ENCODE measurements at regions not wholly inside any gene's neighbourhood (a gene's known extent, or its start where the extent isn't known, plus 50 kb on each side); places are given as distances from the start of the nearest gene placed in this dataset.
"Not testable (repeated sequence)": the region's sequence is repeated elsewhere in the genome, so short reads cannot be mapped to it uniquely, and the experiment has no call there.

- intact Hi-C loops (cut with DNase I), result no loop called here
- DNase-seq, result no peak
Observed at GRCh38 chr4:36568575-36568974, 287.2 kb downstream of the DTHD1 start.

GRCh38 chr4:36573441-36573840 is 292.0 kb downstream of the DTHD1 start:
- intact Hi-C loops (cut with DNase I), result no loop called here
- no peak for DNase-seq

GRCh38 chr4:36574816-36575215 is 293.4 kb downstream of the DTHD1 start:
- intact Hi-C loops (cut with DNase I), result no loop called here
- DNase-seq, result no peak

- intact Hi-C loops (cut with DNase I), result no loop called here
Observed at GRCh38 chr4:36582198-36582597, 300.8 kb downstream of the DTHD1 start.

GRCh38 chr4:36587909-36588472 is 306.6 kb downstream of the DTHD1 start:
- DNase-seq, result no peak
- intact Hi-C loops (cut with DNase I), result no loop called here

More at GRCh38 chr4:36582198-36582597, 300.8 kb downstream of the DTHD1 start:
- DNase-seq, result no peak

- intact Hi-C loops (cut with DNase I), result no loop called here
Observed at GRCh38 chr4:36590343-36590742, 308.9 kb downstream of the DTHD1 start.

GRCh38 chr4:36601864-36602495 is 320.6 kb downstream of the DTHD1 start:
- intact Hi-C loops (cut with DNase I), result no loop called here
- DNase-seq, result no peak

More at GRCh38 chr4:36590343-36590742, 308.9 kb downstream of the DTHD1 start:
- DNase-seq, result no peak

GRCh38 chr4:36609661-36610060 is 328.2 kb downstream of the DTHD1 start:
- intact Hi-C loops (cut with DNase I), result no loop called here
- DNase-seq, result no peak

GRCh38 chr4:36610628-36611027 is 329.2 kb downstream of the DTHD1 start:
- DNase-seq, result no peak
- intact Hi-C loops (cut with DNase I), result no loop called here

- intact Hi-C loops (cut with DNase I); DNase-seq: not testable (repeated sequence)
Observed at GRCh38 chr4:36613142-36613541, 331.7 kb downstream of the DTHD1 start.

- DNase-seq, result no peak
- intact Hi-C loops (cut with DNase I), result no loop called here
Observed at GRCh38 chr4:36614011-36614410, 332.6 kb downstream of the DTHD1 start.

- no peak for DNase-seq
Observed at GRCh38 chr4:36618102-36618501, 336.7 kb downstream of the DTHD1 start.

GRCh38 chr4:36624030-36624429 is 342.6 kb downstream of the DTHD1 start:
- no peak for DNase-seq
- intact Hi-C loops (cut with DNase I), result no loop called here

More at GRCh38 chr4:36618102-36618501, 336.7 kb downstream of the DTHD1 start:
- intact Hi-C loops (cut with DNase I), result no loop called here

GRCh38 chr4:36638273-36638811 is 356.9 kb downstream of the DTHD1 start:
- DNase-seq, result no peak
- intact Hi-C loops (cut with DNase I), result no loop called here

GRCh38 chr4:36640876-36641275 is 359.5 kb downstream of the DTHD1 start:
- no peak for DNase-seq
- intact Hi-C loops (cut with DNase I), result no loop called here

GRCh38 chr4:36651253-36651652 is 369.8 kb downstream of the DTHD1 start:
- intact Hi-C loops (cut with DNase I), result no loop called here
- DNase-seq, result no peak

GRCh38 chr4:36652857-36653256 is 371.4 kb downstream of the DTHD1 start:
- DNase-seq, result no peak
- intact Hi-C loops (cut with DNase I), result no loop called here

- no peak for DNase-seq
- intact Hi-C loops (cut with DNase I), result no loop called here
Observed at GRCh38 chr4:36665985-36666527, 384.6 kb downstream of the DTHD1 start.

- intact Hi-C loops (cut with DNase I), result no loop called here
Observed at GRCh38 chr4:36675436-36675835, 394.0 kb downstream of the DTHD1 start.

GRCh38 chr4:36676139-36677050 is 395.0 kb downstream of the DTHD1 start:
- no peak for DNase-seq

More at GRCh38 chr4:36675436-36675835, 394.0 kb downstream of the DTHD1 start:
- no peak for DNase-seq

More at GRCh38 chr4:36676139-36677050, 395.0 kb downstream of the DTHD1 start:
- intact Hi-C loops (cut with DNase I), result no loop called here

Data from head of caudate nucleus (tissue), 42 donors.